HTR-8/SVneo (cell line): ENCODE measurements at regions not wholly inside any gene's neighbourhood (a gene's known extent, or its start where the extent isn't known, plus 50 kb on each side); places are given as distances from the start of the nearest gene placed in this dataset.
"Not testable (repeated sequence)": the region's sequence is repeated elsewhere in the genome, so short reads cannot be mapped to it uniquely, and the experiment has no call there.

ENCODE experiments used
- DNase-seq: peaks from one replicate; pipeline ENCODE4 v3.0.0; 2011; ENCODE audit warnings: low spot score, mixed read lengths; ENCODE audit not compliant: insufficient read length
- FAIRE-seq: peaks from 2 replicates; lab custom pipeline; 2011; peaks lifted over from hg19 to GRCh38; lab: Jason Lieb, UNC

DNA sequence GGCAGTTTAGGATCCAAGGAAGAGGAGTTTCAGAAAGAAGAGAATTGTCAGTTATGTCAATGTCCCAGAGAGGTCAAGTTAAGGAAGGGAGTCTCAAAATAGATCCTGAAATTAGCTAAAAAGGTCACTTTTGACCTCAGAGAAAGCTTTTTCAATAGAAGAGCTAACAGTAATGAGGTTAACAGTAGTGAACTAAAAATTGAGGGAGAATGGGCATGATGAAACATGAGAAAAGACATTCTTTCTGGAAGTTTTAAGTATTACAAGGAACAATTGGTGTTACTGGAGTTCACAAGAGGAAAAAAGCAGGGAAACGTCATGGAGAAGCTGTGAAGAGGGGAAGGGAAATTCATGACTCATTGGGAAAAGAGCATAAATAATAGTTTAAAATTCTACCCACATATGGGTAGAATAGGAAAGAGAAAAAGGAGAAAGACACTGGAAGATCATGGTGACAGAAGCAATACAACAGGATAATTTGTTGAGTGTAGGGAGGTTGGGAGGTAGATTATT is 381.2 kb upstream of the FAR2 start:
- FAIRE-seq (no peak), DNase-seq (no peak)

- DNase-seq (no peak), FAIRE-seq (no peak)
Measured at GRCh38 chr12:28770322-28770721, 378.8 kb upstream of the FAR2 start.

DNA sequence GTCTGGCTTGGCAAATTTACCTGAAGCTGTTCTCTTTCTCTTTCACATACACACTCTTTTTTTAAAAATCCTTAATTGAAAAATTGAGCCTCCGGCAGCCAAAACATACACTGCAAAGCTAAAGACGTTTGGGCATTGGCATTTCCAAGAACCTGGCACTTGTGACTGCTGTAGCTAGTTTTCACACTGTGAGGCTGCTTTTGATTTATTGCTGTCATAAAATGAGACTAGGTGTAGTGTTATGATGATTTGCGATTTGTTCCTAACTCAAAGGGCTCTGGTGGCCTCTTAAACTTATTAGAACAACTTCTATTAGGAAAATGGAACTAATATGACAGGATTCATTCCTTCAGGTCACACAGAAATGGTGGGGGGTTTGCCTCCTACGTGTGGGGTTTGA is 377.1 kb upstream of the FAR2 start:
- FAIRE-seq (no peak), DNase-seq (no peak)

- FAIRE-seq (no peak), DNase-seq (no peak)
Measured at GRCh38 chr12:28775556-28775955, 373.5 kb upstream of the FAR2 start.

GRCh38 chr12:28776220-28776619 is 372.9 kb upstream of the FAR2 start:
- FAIRE-seq = no peak

GRCh38 chr12:28776913-28777422 is 372.1 kb upstream of the FAR2 start:
- no peak for FAIRE-seq
- DNase-seq = no peak

More at GRCh38 chr12:28776220-28776619, 372.9 kb upstream of the FAR2 start:
- DNase-seq = no peak

DNA sequence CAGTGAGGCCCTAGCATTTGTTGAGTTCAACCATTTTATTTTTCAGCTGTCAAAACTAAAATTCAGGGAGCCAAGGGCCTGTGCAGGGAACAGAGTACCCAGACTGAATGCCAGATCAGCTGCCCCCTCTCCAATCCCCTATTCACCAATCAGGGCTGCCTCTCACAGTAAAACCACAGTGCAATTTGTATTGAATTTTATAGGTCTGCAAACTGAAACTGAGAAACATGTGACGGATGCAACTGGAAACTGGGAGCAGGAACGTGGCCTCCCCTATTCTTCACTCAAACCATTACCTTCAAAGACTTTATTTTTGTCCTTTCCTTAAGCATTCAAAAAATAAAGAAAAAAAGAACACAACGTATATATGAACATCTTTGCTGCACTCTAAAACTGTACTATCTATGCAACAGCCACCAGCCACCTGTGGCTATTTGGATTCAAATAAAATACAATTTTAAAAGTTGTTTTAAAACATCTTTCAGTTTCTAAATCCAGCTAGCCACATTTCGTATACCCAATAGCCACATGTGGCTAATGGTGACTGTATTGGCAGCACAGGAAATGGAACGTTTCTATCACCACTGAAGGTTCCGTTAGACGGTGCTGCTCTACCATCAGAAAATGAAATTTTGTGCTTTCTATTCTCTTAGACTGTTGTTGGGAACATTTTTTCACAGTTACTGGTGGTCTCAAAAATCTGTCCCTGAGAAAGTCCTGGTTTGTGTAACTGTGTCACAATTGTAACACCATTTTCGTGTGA is 371.3 kb upstream of the FAR2 start:
- no peak for DNase-seq
- FAIRE-seq = no peak

- no peak for DNase-seq
- FAIRE-seq = no peak
Measured at GRCh38 chr12:28780096-28780495, 369.0 kb upstream of the FAR2 start.

DNA sequence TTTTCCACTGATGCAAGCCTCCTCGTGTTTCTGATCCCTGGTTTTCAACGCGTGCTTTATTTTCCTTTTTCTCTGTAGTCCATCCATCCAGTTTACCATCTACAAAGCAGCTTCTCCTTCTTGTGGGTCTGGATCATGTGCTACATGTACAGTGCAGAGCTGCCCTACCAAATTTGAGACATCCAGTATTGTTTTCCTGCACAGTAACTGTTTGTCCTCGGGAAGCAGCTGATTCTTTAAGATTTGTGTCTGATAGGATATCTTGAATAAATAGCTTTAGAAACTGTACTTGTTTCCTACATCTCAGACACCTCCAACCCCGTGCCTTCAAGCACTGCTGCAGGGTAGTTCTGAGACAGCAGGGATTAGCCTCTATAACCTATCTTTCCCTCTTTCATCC is 368.1 kb upstream of the FAR2 start:
- no peak for FAIRE-seq

DNA sequence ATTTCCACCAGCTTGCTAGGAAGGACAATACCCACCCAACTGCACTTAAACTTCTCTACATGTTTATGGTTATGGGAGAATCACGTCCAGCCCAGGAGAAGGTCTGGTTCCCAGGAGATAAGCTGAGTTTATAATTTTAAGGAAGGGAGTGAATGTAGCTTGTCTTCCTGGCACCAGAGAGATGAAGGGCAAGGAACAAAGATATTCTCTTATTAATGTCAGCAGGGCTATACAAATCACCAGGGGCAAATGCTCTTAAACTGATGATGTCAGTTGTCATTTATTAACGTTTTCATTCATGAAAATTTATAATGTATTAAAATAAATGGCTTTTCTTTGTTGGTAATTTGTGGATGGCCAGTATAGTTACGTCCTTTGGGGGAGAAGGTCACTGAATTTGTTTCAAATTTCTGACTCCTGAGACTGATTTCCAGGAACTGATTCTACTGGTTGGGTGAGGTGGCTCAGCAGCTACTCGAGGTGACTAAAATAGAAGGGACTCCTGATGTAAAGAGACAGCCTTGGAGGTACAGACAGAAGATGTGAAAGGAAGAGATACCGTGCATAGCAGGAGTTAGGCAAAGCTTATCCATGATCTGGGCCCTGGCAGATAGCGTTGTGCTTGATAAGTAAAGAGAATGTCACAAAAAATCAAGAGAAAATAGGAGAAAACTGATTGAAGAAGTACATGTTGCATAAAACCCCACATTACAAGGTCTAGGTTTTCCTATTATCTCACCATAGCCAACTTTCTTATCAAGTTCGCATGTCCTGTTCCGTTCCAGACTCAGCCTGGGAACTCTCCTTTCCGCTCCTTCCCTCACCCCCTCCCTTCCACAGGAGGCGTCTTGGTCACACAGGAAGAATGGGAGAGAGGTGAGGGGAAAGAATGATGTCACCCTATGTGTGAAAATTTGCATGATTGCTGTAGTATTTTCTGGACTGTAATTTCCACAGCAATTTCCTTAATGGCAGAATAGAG is 367.1 kb upstream of the FAR2 start:
- DNase-seq (no peak), FAIRE-seq (no peak)

More for the DNA sequence above, 368.1 kb upstream of the FAR2 start:
- DNase-seq = no peak

GRCh38 chr12:28782812-28783211 is 366.3 kb upstream of the FAR2 start:
- FAIRE-seq (no peak), DNase-seq (no peak)

- DNase-seq (no peak), FAIRE-seq (no peak)
Measured at GRCh38 chr12:28787151-28787550, 361.9 kb upstream of the FAR2 start.

- not testable (repeated sequence) for DNase-seq, FAIRE-seq
Measured at GRCh38 chr12:28788256-28788655, 360.8 kb upstream of the FAR2 start.

- DNase-seq = no peak
- no peak for FAIRE-seq
Measured at GRCh38 chr12:28793581-28794151, 355.4 kb upstream of the FAR2 start.

DNA sequence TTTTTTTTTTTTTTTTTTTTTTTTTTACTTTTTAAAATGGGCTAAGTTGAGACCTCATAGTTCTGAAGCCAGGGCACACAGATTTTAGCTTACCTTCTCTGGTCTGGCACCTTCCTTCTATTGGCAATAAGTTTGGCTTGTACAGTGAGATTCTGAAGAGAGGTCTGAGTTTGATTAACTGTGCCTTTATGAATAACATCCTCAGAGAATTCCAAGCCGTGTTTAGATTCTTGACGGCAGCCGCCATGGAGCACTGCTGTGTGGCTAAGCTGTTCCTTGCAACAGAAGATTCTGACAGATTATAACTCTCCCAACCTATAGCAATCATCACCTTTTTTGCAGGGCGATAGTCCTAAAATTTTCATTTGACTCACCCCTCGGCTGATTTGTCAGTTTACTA is 354.9 kb upstream of the FAR2 start:
- no peak for FAIRE-seq
- no peak for DNase-seq

- FAIRE-seq (no peak), DNase-seq (no peak)
Measured at GRCh38 chr12:28794786-28795185, 354.3 kb upstream of the FAR2 start.

DNA sequence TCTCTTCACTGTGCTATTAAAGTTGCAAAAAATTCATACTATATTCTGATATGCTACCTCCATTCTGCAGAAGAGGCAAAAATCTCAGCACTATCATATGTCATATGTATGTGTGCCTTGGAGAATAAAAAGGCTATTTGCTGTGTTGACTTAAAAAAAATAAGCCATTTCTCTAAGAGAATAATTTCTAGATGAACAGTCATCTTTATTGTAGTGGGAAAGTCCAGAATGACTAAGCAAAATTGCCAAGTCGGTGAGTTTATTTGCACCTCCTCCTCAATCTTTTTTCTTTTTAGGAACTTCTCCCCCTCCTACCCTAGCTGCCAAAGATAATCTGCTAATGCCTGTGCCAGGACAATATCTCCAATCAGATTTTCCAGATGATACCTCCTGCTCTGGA is 353.8 kb upstream of the FAR2 start:
- DNase-seq (no peak), FAIRE-seq (no peak)

GRCh38 chr12:28799348-28799747 is 349.7 kb upstream of the FAR2 start:
- no peak for DNase-seq
- no peak for FAIRE-seq

- DNase-seq (no peak), FAIRE-seq (no peak)
Measured at GRCh38 chr12:28800129-28800528, 348.9 kb upstream of the FAR2 start.

DNA sequence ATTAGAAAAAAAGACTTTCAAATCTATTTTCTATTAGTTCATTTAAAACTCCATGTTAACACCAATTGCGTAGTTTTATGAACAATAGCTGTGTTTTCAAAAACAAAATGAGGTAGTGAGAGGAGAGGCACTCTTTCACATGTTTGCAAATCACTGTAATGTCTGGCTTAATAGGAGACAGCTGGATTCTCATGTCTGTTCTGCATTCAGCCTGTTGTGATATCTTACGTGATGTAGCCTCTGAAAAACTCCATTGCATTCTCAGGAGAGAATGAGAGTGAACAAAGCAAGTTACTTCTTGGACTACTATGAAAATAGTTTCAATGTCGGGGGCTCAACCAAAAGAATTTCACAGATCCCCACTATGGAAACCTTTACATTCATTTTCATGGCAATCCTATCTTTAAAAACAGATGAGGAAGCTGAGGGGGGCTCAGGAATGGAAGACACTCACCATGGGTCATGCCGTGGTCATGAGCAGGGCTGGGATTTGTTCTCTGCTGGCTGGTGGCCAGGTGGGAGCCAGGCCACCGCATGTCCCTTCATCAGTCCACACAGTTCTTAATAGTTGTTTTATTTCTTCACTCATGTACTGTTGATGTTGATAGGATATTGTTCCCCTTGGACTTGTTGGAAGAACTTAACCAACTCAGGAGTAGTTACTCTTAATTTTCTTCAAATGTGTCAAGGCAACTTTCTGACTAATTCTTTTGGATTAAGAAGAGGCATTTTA is 346.2 kb upstream of the FAR2 start:
- DNase-seq (no peak), FAIRE-seq (no peak)
